Stimulated activated CD4-positive, alpha-beta T cell treated with anti-CD3 and anti-CD28 coated beads, TNF-alpha, amount 100 ng/mL, for 24 hours (primary cell): ENCODE measurements at regions not wholly inside any gene's neighbourhood (a gene's known extent, or its start where the extent isn't known, plus 50 kb on each side); places are given as distances from the start of the nearest gene placed in this dataset.
A peak's percentile ranks its signal among the peaks of the same experiment; 100 is the strongest.

Source experiments
- DNase-seq, 3 experiments: peaks; one replicate each; pipeline ENCODE4 v3.0.0-alpha.2; 2020; ENCODE audit warnings: low read depth in 3 of 3

DNA sequence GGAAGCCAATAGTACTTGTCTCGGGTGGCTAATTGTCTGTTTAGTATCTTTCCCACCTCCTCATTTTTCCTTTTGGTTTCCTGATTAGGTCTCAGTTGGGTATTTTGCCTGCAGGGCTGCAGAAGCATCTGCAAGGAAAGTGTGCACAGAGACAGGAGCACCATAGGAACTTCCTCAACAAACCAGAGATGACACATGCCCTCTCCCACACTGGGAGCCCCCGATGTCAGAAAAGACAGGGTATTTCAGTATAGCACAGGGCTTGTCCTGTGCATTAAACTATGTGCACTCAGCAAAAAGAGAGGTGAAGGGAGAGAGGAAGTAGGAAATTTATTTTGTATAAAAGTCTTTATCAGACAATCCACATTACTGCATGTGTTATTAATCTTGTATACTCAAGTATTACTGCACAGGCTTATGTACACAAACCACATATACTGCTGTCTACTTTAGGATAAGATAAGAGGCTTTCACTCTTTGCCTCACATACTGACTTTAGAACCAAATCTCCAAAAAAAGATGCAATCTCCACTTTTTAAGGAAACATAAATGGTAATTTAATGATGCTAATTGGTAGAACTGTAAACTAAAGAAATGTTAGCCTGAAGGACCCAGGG, 501.0 kb downstream of the FOXO1 start:
- DNase-seq: no peak

DNA sequence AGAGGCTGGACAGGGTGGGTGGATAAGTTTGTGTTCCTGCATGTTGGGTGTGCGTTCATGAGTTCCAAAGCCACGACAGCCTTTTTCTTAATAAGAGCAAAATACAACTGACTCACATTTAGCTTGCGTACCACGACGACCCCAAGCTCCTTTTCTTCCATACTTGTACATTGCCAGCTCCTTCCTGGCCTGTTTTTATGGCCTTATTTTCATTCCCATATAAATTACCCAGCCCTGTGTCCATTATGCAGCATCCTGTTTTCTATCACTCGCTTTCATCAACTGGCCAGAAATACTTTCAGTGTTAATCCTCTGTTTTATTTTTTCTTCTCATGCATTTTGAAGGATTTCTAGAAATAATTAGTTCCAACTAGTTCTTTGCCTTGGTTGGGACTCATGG, 499.1 kb downstream of the FOXO1 start:
- DNase-seq: no peak

DNA sequence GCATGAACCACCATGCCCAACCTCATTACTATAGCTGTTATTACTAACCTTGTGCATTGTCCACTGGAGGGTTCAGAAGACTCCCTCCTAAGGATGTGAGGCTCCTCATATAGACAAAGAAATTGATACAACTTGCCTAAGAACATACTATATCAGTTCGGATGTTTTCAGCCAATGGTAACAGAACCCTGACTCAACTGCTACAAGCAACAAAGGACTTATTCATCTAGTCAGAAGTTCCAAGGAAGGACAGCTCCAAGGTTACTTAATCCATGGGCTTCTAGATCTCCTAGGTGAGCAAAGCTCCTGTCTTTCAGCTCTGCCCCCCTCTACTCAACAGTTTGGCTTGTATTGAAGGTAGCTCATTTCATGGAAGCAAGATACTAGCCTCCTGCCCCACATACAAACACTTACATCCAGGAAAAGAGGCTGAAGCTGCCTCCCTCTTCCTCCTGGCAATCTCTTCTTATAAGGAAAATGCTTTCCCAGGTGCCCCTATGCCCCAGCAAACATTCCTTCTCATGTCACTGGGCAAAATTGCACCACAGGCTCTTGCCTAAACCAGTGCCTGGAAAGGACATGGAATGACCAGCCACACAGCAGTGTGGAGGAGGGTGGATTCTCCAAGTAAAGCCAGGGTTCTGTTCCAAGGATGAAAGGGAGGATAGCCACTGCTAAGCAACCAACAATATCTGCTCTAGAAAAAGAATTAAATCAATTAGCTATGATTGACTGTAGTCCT, 497.8 kb downstream of the FOXO1 start:
- no peak for DNase-seq

DNA sequence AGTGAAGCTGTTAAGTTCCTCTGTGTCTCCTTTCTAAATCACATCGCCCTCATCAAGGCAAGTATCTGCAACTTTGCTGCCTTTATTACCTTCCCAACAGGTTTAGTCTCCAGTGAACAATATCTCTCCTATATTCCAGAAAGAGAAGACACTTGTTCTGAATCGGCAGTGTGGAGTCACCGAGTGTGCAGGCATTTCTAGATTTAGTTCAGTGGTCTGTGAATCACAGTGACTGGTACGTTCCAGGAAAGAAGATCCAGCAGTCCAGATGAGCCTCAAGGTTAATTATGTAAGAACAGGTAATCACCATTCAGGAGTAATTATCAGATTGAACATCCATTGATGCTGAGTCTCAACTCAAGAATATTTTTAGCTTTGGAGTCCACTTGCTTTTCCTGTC, 497.0 kb downstream of the FOXO1 start:
- no peak for DNase-seq

DNA sequence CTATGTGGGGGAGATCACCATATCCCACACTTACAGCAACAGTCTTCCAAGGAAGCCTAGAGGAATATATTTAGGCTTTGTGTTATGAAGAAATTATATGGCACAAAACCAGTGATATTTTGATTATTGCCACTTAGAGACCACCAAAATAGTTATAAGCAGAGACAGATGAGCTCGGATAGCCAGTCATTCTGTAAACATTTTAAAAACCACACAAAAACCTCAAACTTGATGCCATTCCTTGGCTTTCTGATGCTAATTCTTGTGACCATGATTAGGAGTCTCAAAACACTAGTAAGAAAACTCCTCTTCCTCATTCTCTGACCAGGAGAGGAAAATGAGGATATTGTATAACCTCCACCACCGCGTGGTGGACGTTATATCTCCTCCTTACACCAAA, 496.4 kb downstream of the FOXO1 start:
- DNase-seq: no peak

DNA sequence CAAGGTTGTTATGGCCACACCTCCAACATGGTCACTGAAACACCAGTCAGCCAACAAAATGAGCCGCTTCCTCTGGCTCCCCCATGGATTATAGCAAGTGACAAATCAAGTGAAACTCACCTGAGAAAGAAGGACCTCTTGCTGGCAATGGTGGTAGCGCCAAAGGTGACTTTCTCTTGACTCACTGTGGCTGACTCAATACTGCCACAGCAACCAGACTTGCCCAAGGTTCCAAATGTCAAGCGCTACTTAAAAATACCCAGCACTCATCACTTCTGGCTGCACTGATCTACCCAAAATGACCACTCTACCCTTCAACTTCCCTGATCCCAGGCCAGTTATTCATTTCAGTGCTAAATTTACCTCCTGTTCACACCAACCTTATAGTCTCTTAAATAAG, 495.5 kb downstream of the FOXO1 start:
- peak in 2 of 3 experiments; percentile 40 to 54 for DNase-seq

DNA sequence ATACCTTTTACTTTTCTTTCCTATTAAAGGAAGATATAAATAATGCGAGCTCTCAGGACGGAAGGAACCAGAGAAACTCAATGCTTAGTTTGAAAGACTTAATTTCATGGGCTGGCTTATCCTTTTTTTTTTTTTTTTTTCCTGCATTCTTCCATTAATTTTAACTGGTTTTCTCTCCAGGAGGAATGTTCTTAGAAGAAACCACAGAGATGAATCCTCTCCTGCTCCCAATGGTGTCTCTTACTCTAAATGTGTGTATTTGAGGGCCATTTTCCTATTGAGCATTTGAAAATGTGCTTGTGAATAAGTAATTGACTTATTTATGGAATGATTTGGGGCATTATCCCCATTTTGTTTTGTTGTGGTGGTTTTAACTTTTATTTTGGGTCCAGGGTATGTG, 494.9 kb downstream of the FOXO1 start:
- DNase-seq: no peak

DNA sequence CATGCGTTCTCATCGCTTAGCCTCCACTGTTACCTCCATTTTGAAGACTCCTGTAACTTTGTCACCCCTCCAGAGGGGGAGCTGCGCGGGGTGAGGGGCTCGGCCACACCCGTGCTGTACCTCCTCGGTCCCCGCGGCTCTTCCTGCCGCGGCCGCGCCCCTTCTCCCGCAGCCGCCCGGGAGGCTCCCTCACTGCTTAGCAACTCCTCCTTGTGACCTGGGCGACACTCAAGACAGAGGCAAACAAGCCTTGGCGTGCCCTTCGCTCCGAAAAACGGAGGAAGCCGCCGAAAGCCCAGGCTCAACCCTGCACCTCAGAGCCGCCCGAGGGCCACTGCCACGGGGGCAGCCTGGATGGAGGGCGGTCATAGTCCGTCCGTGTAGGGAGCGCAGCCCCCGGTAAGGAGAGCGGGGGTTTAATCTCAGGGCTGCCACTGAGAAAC, 494.3 kb downstream of the FOXO1 start:
- DNase-seq: no peak

DNA sequence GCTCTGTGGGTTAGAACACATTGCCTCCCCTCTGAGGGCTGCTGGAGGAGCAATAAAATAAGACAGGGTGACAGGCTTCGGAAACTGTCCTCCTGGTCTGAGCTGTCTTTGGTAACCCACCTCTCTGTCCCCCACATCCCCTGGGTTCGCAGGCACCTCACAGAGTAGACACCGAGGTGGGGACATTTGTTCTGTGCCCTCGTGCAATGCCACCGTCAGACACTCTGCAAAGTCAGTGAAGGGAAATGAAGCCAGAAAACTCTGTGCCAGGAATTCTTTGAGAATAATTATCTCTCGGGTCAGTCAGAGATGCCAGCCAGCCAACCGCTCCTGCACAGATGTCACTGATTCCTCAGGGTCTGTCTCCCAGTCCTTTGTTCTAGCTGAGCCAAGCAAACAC, 493.6 kb downstream of the FOXO1 start:
- no peak for DNase-seq

DNA sequence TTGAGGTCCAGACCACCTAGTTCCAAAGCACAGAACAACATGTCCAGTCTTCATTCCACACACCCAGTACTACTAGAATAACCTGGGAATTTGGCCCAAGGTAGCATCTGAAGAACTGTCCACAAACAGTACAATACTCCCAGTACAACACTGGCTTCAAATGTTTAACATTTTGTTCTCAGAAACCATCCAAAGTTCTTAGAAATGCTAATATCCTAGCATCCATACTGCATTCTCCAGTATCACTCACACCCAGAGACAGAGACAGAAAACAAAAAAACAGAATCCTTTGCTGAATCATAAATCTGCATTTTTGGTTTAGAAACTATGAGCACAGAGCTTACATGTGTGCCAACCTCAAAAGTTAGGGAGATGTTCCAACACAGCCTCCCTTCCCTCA, 490.8 kb downstream of the FOXO1 start:
- no peak for DNase-seq

DNA sequence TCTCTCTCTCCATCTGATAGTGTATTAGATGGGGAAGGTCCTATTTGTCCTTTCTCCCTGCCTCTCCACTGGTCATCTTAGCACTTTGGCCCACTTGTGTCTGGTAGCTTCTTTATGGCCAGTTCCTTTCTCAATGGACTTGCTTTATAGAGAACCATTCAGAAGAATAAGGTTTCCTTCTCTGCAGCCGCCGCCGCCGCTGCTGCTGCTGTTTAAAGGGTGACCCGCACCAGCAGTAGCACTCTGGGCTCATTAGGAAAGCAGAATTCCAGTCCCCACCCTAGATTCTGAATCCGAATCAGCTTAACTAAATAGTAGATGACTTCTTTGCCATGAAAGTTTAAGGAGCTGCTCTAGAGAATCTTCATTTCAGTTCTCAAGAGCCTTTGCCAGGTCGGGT, 490.2 kb downstream of the FOXO1 start:
- DNase-seq: no peak

DNA sequence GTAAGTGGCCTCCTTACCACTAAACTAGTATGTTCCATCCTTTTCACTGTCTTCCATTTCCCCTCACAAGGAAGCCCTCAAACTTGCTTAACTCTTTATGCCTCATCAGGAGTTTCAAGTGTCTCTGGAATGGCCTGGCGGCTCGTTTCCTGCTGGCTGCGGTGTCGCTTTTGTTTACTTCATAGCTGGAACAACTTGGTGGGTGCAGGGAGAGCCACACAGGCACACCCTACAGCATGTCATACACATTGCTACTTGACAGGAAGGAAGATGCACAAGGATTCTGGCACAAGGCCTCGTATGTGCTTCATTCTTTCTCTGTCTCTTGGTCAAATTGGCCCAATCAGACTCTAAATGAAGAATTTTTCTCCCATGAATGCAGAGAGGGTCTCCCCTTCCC, 488.3 kb downstream of the FOXO1 start:
- DNase-seq: peak in 1 of 3 experiments; percentile 10

DNA sequence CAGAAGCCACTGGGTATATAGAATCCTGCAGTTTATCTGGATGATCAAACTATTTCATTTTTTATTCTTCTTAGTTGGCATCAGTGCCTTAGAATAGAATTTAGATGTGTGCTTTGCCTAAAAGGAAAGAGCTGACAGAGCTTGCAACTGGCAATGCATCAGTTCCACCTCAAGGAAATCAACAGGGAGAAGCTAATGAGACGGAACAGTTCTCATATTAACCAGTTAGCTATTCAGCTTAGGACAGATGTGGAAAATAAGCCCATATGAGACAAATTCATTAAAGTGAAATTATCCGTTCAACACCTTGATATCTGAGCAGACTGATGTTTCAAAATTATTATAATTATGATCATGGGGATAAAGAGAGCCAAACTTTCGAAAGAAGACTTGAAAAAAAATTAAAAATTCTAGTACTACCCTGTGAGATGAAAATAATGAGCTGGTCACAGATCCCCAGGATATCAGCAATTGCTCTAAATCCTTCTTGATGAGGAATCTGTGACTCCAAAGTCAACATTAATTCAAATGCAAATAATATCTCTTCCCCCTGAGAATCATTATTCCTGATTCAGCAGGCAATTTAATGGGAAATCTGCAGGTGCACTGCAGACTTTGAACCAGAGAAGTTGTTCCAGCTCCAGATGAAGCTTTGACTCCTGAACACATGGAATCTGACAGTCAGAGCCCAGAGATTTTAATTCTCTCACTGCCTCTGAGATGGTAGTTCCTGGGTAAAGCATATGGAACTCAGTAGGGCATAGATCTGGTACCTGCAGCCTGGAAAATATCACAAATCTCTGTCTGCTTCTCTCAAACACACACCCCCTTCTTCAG, 486.8 kb downstream of the FOXO1 start:
- no peak for DNase-seq

DNA sequence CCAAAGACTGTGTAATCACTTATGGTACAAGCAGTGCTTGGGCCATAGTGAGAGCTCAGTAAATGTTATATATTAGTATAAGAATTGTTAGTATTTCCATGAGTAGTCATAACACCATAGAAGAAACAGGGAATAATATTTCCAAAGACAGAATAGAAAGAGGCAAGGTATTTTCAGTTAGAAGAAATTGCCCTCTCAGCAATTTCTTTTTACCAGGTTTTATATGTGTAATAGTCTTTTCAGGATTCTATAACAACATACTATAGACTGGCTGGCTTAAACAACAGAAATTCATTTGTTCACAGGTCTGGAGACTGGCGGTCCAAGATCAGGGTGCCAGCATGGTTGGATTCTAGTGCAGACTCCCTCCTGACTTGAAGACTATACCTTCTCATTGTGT, 485.7 kb downstream of the FOXO1 start:
- DNase-seq: no peak

DNA sequence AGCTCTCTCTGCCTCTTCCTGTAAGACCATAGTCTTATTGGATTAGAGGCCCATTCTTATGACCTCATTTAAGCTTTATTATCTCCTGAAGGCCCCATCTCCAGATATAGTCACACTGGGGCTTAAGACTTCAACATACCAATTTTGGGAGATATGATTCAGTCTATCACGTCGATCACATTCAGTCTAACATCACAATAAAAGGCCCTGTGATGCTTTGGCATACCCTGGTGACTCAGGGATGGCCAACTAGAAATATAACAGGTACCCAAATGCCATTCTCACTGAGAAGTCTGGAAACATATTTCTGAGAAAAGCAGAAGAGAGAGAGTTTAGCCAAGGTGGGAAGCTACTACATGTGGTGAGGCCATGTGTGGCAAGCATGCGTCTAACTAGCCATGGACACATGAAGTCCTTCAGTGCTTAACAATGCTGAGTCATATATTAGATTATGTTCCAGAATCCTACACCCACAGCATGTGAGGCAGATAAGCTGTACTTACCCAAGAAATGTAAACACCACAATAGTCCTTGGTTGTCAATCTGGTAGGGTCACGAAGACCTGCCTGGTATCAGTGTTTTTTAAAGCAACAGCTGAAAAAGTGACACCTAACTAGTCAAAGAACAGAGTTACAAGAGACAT, 485.1 kb downstream of the FOXO1 start:
- DNase-seq: no peak

DNA sequence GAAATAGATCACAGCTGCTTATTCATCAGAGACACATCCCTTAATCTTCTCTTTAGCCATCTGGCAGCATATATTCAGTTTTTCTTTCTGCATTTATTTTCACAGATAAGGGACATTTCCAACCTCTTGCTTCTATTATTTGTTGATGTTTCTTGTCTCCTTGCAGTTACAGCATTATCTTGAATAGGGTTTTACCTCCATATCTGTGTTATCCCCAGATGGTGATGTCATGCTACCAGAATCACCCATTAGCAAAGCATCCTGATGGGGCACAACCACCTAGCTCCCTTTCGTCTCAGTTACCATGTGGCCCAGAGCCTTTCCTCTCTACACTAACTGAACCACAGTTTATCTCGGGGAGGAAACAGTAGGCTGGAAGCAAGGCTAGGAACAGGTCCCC, 483.9 kb downstream of the FOXO1 start:
- no peak for DNase-seq

DNA sequence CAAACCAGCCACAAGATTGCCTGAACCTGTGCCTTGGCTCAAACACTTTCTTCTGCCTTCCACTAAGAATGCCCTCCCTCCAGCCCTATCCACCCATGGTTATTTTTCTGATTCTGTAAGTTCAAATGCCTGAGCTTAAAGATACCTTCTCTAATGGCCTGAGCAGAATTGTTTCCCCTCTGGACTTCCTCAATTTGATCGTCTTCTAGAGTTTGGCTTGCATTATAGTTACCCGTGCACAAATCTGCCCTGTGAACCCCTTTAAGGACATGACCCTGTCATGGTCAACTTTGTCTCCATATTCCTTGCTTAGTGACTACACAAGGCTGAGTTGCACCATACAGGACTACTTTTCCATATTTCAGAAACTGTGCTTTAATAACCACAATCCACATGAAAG, 481.0 kb downstream of the FOXO1 start:
- no peak for DNase-seq

DNA sequence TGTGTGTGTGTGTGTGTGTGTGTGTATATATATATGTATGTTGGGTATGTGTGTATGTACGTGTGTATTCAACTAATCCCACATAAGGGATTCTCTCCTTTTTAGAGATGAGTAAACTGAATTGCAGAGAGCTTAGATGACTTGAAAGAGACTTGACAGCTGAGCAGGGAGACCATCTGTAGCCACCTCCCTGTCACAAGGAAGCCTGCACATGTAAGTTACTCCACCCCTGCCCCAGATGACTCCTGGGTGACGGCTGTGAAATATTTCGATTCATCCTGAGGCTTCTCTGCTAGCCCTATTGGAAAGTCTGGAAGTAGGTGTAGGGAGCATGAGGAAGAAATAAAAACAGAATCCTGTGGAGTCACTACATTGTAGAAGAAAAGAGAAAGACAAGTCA, 480.4 kb downstream of the FOXO1 start:
- no peak for DNase-seq

DNA sequence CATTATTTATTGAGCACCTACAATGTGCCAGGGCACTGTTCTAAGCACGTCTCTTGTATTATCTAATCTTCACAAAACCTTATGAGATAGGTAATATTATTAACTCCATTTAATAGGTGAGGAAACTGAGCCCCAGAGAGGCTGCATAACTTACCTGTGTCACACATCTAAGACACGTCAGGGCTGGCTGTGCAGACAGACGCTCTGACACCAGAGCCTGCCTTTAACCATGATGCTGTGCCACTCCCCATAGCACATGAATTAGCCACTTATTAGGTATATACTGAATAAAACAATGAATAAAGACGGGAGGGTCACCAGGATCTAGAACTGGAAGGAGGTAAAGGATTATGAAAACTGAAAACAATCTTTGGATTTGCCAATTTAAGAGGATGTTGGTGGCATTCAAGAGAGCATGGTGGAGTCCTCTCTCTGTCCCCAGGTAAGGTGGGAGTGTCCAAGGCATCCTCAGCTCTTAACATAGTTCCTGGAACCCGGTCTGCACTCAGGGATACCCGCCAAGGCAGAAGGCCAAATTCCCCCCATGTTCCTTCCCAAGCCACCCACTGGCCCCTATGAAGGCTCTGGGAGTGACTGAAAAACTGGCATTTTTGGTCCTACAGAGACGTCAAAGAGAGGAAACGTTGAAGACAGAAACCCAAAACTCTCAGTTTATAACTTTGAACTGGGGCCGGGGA, 479.7 kb downstream of the FOXO1 start:
- no peak for DNase-seq

DNA sequence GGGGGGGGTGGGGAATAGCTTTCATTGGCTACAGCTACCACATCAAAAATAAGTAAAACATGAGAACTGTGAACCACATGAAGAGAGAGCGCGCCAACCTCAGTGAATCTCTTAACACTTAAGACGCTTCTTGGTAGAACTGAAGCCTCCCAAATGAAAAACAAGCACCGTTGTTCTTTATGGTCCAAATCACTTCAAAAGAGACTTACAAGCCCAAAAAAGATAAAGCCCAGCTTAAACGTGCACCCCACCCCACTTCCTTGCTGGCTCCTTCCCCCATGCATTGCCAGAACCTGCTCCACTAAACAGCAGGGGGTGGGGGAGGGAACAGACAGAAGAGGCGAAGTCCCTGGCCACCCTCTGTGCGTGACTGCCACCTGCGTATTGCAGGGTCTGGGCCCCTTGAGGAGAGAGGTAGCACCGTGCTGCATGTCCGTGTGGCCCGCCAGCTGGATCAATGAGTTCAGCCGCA, 479.1 kb downstream of the FOXO1 start:
- DNase-seq: peak in 1 of 3 experiments; percentile 46

DNA sequence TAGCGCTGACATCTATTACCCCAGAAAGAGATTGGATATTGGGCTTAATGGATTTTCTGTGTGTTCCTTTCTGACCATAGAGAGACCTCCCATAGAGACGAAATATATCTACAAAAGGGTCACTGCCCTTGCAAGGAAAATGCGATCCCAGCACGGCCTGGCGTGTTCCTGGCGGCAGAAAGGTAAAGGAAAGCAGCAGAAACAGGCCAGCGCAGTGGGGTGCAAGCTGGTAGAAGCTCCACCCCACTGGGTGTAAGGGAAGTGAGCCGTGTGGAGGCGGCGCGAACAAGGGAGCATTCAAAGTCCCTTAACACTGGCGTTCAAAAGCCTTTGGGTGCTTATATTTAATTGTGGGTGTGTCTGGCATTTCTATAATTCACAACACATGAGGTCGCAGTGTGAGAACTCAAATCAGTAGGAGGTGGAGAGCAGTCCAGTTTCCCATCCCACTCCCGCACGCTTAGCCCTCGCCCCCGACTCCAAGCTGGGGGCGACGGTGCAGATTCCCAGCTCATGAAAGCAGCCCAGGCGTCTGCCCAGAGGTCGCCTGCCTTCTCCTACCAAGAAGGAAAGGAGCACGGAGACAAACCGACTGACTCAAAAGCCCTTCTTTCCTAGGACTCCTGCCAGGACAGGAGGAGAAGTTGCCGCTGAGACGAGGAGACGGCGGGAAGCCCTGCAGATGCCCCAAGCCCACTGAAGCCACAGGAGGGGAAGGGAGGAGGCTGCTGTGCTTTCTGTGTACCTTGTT, 478.4 kb downstream of the FOXO1 start:
- DNase-seq: peak in 1 of 3 experiments; percentile 44
